Heart left ventricle (tissue), 16 donors: ENCODE measurements at regions not wholly inside any gene's neighbourhood (a gene's known extent, or its start where the extent isn't known, plus 50 kb on each side); places are given as distances from the start of the nearest gene placed in this dataset.

ENCODE experiments used
- ATAC-seq, 4 donors: fragments of 200-7000 bp; cut with Tn5 transposase; one replicate each; pipeline ENCODE4 v1.9.1; 2020 to 2022; ENCODE audit warnings: moderate library complexity in 4 of 4, mild to moderate bottlenecking in 3 of 4, moderate number of reproducible peaks in 1 of 4
- DNase-seq, 5 donors: peaks; one replicate each; pipeline ENCODE4 v3.0.0-alpha.2; 2020
- H3K27ac ChIP-seq, 12 donors: fragments of 200-600 bp; sonication (generic) in 4 of 12; one replicate each; pipeline versions ENCODE4 v1.5.0 to v1.8.0; 2016 to 2022; ENCODE audit warnings: mild to moderate bottlenecking in 2 of 12
- H3K27me3 ChIP-seq, 9 donors: fragments of 200-600 bp; sonication (generic) in 2 of 9; one replicate each; pipeline versions ENCODE4 v1.5.1 to v1.8.0; 2016 to 2022; ENCODE audit warnings: mild to moderate bottlenecking in 3 of 9
- H3K36me3 ChIP-seq, 9 donors: fragments of 200-600 bp; sonication (generic) in 2 of 9; one replicate each; pipeline versions ENCODE4 v1.5.0 to v1.8.0; 2018 to 2022; ENCODE audit warnings: mild to moderate bottlenecking in 2 of 9
- H3K4me1 ChIP-seq, 12 donors: fragments of 200-600 bp; sonication (generic) in 4 of 12; one replicate each; pipeline versions ENCODE4 v1.5.0 to v1.8.0; 2016 to 2022; ENCODE audit warnings: mild to moderate bottlenecking in 3 of 12
- H3K4me3 ChIP-seq, 12 donors: fragments of 200-600 bp; sonication (generic) in 4 of 12; one replicate each; pipeline versions ENCODE4 v1.5.0 to v1.8.0; 2017 to 2022; ENCODE audit warnings: mild to moderate bottlenecking in 9 of 12, moderate library complexity in 4 of 12
- H3K9me3 ChIP-seq, 12 donors: fragments of 200-600 bp; sonication (generic) in 4 of 12; one replicate each; pipeline versions ENCODE4 v1.5.0 to v1.8.0; 2016 to 2022; ENCODE audit warnings: mild to moderate bottlenecking in 1 of 12
- CTCF ChIP-seq, 12 donors: fragments of 200-600 bp; sonication (generic) in 4 of 12; IDR thresholded peaks; one replicate each; pipeline versions ENCODE4 v1.5.0 to v1.8.0; 2018 to 2022; ENCODE audit warnings: antibody characterized with exemption in 12 of 12, mild to moderate bottlenecking in 5 of 12
- POLR2A ChIP-seq, 2 donors: fragments of 450-650 bp; IDR thresholded peaks; one replicate each; pipeline ENCODE4 v1.6.1; 2017; ENCODE audit warnings: antibody characterized with exemption in 2 of 2, mild to moderate bottlenecking in 2 of 2, moderate library complexity in 2 of 2
- WGBS, 4 donors: extraction: QIAGEN DNeasy Blood & Tissue Kit in 2 of 4; methylation state at CpG; one replicate each; pipeline versions ENCODE4 v1.1.5 to v1.1.7; 2013 to 2018; 5-methylcytosine and 5-hydroxymethylcytosine counted together
- intact Hi-C, 10 donors: fragments of 100-400 bp; cut with DNase I; formaldehyde crosslinking; loops; one replicate each; pipeline versions ENCODE4 v1.11.1 to v1.14.2; 2022
- donor health status: ischemic (EF 13 %, LVEDD 7.1; RV severe dilation, severe dysfunction).
- donor health status: healthy with polysubstance abuse.
- donor health status: DM: no; HTN: yes; CAD: no.
- donor health status: DM: no; HTN: no; CAD: no.
- donor health status: ischemic (EF 25% LVEDD 6.9; RV normal size, moderate dysfunction).
- donor health status: ischemic (EF 25% LVEDD 5.7; RV mildly dilated, moderate dysfunction).
- donor health status: healthy.
- donor health status: DM: yes; HTN: yes; CAD: no.
- donor health status: ischemic (EF 35%, LVEDD 5.7; RV mildly dilated, moderate dysfunction).
- donor health status: nonischemic (EF 11% LVEDD 7.7; RV severe dilation, severe dysfunction).
- donor health status: DM: yes; HTN: yes; CAD: no.
- donor health status: PGD.
- donor health status: ischemic (EF 29% LVEDD 5.4; RV normal size, mild dysfunction).
- donor health status: nonischemic (EF 23%, LVEDD 6.1; RV moderate dilation, normal function).

GRCh38 chr20:50286174-50286511 lies 95.5 kb downstream of the CEBPB start:
- H3K4me1 ChIP-seq, result peaks cover 0 to 62% (median 22%) of the 10 kb centered on the region in 12 donors
- DNase-seq, result peak in 1 of 5 donors; percentile 19
- H3K4me3 ChIP-seq, result peak overlapping the region in 6 of 12 donors; percentile 6 to 44 (median 24)
- TF ChIP-seq POLR2A (IDR thresholded peaks at IDR 0.05) (no peak), CTCF (IDR thresholded peaks at IDR 0.05) (no peak)
- no peaks in the 10 kb centered on the region for H3K9me3 ChIP-seq
- peak overlapping the region; percentile 48 to 87 (median 78) for H3K27ac ChIP-seq
- ATAC-seq, result peak in 1 of 4 donors; percentile 7
- WGBS, 4 donors, result 62 to 78% (median 67%) methylated on average over 9 of the region's 9 CpGs
- intact Hi-C loops, result loop anchor here in 3 of 10 donors (2.0 to 10.0 kb wide), 3 partner anchors 19 to 169 kb away; partner anchors contain the start of gene CEBPB (in 1 of the 3)
- H3K36me3 ChIP-seq, result no peaks in the 10 kb centered on the region
- H3K27me3 ChIP-seq, result no peaks in the 10 kb centered on the region

- Histone ChIP-seq H3K4me1 (peaks cover 0 to 62% (median 22%) of the 10 kb centered on the region in 12 donors), H3K27ac (peak overlapping the region; percentile 48 to 87 (median 78)), H3K27me3 (no peaks in the 10 kb centered on the region), H3K36me3 (no peaks in the 10 kb centered on the region), H3K9me3 (no peaks in the 10 kb centered on the region), H3K4me3 (peak overlapping the region in 6 of 12 donors; percentile 6 to 44 (median 24))
- intact Hi-C loops, result loop anchor here in 3 of 10 donors (2.0 to 10.0 kb wide), 3 partner anchors 18 to 168 kb away; partner anchors contain the start of gene CEBPB (in 1 of the 3)
- TF ChIP-seq POLR2A (IDR thresholded peaks at IDR 0.05) (no peak), CTCF (IDR thresholded peaks at IDR 0.05) (no peak)
- peak in 3 of 5 donors; percentile 57 to 76 (median 58) for DNase-seq
- peak in 3 of 4 donors; percentile 31 to 76 (median 53) for ATAC-seq
- 40 to 59% (median 56%) methylated on average over 11 of the region's 11 CpGs for WGBS, 4 donors
Measured at GRCh38 chr20:50286609-50287008, 96.0 kb downstream of the CEBPB start.

GRCh38 chr20:50287512-50287911 lies 96.9 kb downstream of the CEBPB start:
- TF ChIP-seq POLR2A (IDR thresholded peaks at IDR 0.05), result no peak
- no peak for TF ChIP-seq CTCF (IDR thresholded peaks at IDR 0.05)
- peaks cover 0 to 64% (median 29%) of the 10 kb centered on the region in 12 donors for H3K4me1 ChIP-seq
- peak overlapping the region in 1 of 12 donors; percentile 74 for H3K27ac ChIP-seq
- H3K36me3 ChIP-seq, result no peaks in the 10 kb centered on the region
- no peak overlapping the region for H3K4me3 ChIP-seq
- intact Hi-C loops, result loop anchor here in 3 of 10 donors (2.0 to 10.0 kb wide), 3 partner anchors 17 to 167 kb away; partner anchors contain the start of gene CEBPB (in 1 of the 3)
- H3K9me3 ChIP-seq, result no peaks in the 10 kb centered on the region
- H3K27me3 ChIP-seq, result no peaks in the 10 kb centered on the region
- WGBS, 4 donors, result 93 to 95% (median 94%) methylated on average over 4 of the region's 4 CpGs
- DNase-seq (no peak), ATAC-seq (no peak)

- intact Hi-C loops, result loop anchor here in 2 of 10 donors (10.0 kb wide), 2 partner anchors 93 to 167 kb away; partner anchors contain the start of gene CEBPB (in 1 of the 2)
- no peaks in the 10 kb centered on the region for H3K9me3 ChIP-seq
- no peak overlapping the region for H3K4me3 ChIP-seq
- ATAC-seq (no peak), DNase-seq (no peak)
- TF ChIP-seq CTCF (IDR thresholded peaks at IDR 0.05) (no peak), POLR2A (IDR thresholded peaks at IDR 0.05) (no peak)
- no peak overlapping the region for H3K27ac ChIP-seq
- peaks cover 0 to 64% (median 35%) of the 10 kb centered on the region in 12 donors for H3K4me1 ChIP-seq
- 84 to 96% (median 91%) methylated on average over 6 of the region's 6 CpGs for WGBS, 4 donors
- H3K36me3 ChIP-seq, result no peaks in the 10 kb centered on the region
- no peaks in the 10 kb centered on the region for H3K27me3 ChIP-seq
Measured at GRCh38 chr20:50288128-50288623, 97.5 kb downstream of the CEBPB start.
